HG03280 (cell line): ENCODE measurements at regions not wholly inside any gene's neighbourhood (a gene's known extent, or its start where the extent isn't known, plus 50 kb on each side); places are given as distances from the start of the nearest gene placed in this dataset.

Source experiments
- ATAC-seq: cut with Tn5 transposase; IDR thresholded peaks from one replicate; pipeline ENCODE4 v1.9.1; 2021; ENCODE audit warnings: mild to moderate bottlenecking, moderate library complexity; ENCODE audit not compliant: unreplicated experiment

DNA sequence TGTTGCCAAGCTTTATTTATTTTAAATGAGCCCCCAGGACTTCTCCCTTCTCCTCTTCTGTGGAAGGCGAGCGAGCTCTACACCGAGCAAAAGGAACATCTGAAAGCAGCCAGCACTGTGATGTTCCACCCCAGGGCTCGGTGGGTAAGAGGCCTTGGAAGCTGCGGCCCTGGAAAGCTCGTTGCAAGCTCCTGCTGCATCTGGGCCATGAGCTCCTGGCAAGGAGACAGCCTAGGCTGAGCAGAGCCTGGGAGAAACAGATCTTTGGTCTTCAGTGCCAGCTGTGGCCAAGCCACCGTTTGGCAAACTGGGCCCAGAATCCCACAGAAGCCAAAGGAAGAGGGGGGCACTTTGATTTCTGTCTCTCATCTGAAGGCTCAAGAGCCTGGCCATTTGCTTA lies 114.1 kb downstream of the ENGASE start:
- no peak for ATAC-seq

DNA sequence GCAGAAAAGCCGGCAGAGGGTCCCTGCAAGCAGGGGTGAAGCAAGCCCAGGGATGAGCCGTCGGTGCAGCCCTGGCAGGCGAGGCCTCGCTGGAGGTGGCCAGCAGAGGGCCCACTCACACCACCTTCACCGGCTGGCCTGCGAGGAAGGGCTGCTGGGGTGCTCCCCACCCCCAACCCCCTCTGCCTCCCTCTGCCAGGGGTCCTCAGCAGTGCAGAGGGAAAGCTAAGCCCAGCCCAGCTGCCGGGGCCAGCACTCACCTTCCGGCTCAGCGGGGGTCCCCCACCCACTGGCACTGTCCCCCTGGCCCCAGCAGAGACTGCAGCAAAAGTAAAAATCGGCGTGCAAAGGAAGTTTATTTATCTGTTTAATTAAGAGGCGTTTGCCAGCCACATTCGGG lies 113.4 kb downstream of the ENGASE start:
- no peak for ATAC-seq

DNA sequence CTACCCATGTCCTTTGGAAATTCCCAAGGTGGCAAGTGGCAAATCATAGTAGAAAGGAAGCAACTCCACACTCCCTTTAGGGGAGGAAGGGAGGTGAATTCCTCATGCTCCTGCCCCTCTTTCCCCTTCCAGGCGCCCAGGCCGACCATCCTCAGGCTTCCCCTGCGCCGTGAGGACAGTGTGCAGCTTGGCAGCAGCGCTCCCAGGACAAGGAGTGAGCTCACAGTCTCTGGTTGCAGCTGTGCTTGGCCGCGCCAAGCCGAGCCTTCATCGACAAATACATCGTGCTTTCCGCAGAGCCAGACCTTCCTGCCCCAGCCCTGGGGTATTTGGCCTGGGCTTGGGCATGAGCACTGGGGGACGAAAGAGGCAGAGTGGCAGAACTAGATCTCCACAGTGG lies 112.6 kb downstream of the ENGASE start:
- no peak for ATAC-seq

DNA sequence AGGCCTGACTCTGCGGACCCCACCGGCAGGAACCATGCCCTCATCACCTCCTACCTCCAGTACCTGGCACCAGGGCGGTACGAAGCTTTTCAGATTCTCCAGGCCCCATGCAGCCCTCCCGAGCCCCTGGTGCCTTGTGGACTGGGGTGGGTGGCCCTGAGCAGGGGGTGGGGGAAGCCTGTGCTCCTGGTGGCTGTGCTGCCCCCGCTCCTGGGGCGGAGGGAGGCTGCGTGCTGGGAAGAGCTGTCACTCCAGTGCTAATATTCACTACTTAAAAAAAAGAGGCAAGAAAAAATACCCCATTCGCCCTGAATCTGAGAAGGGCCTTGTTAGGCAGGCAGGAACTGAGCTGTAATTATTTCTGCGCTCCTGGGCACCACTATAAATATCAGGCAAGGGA lies 111.8 kb downstream of the ENGASE start:
- ATAC-seq: no peak

DNA sequence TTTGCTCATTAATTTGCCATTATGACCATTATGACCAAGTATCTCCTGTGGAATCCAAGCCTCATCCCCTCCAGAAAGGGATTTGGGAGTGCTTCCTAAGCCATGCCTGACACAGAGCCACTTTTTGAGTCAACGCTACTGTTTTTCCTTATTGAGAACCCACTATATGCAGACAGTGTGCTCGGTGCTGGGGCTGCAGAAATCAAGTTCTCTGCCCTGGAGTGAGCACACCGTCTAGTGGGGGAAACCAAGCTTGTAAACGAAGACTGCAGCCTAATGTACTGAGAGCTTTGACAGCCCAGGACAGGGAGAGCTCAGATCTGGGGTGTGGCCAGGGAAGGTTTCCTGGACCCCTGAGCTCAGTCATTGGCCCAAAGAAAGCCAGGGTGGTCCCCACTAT lies 111.0 kb downstream of the ENGASE start:
- ATAC-seq: no peak

DNA sequence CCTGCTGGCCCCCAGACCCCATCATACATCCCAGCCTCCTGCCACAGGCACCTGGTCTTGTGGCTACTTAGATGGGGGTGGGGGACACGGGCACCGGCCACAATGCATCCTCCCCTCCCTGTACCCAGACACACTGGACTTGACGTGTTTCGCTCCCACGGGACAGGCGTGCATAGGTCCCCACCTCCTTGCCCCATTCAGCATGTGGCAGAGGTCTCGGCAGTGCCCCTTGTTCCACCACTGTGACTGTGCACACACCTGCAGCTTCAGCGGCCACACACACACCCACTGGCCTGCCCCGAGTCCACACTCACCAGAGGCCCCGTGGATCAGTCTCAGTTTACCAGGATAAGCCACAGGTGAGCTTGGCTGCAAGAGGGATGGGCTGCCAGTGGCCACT lies 109.6 kb downstream of the ENGASE start:
- no peak for ATAC-seq

DNA sequence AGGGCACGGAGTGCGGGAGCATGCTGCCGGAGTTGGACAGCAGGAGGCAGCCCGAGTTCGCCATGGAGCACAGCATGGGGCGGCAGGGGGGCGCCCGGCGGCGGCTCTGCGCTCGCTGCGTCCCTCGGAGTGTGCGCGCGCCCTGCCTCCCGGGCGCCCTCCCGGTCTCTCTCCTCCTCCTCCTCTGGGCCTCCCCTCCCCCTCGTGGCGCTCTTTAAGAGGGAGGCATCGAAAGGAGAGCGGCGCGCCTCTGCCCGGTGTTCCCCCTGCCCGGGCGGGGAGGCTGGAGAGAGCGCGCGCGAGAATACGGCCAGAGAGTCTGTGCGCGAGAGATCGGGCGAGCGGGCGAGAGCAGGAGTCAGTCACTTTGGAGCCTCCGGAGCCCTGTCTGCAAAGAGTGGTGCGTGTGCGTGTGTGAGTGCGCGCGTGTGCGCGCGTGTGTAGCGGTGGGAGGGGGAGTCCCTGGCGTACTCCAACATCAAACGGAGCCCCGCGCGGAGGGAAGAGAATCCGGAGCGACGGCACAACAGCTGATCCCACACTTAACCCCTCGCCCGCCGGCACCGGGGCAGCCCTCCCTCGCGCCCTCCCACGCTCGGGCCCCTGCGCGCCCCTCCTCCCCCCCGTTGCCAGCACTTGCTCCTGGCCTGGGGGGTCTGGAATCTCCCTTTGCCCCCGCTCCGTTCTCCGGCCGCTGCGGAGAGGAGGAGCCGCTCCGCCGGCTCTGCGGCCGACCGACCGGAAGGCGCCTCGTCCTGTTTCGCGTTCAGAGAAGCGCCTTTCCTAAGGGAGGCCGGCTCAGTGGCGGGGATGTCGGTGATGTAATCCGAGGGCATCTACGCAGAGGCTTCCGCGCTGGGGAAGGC lies 108.9 kb downstream of the ENGASE start:
- no peak for ATAC-seq

DNA sequence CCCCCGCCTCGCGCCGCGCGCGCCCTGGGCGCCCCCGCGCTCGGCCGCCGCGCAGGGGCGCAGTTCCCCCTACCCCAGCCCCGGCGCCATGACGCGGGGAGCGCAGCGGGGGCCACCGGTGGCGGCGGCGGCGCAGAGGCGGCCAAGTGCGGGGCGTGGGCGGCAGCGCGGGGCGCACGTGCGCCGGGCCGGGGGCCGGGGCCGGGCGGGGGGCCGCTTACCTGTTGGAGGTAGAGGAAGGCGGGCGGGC lies 108.3 kb downstream of the ENGASE start:
- ATAC-seq: no peak

DNA sequence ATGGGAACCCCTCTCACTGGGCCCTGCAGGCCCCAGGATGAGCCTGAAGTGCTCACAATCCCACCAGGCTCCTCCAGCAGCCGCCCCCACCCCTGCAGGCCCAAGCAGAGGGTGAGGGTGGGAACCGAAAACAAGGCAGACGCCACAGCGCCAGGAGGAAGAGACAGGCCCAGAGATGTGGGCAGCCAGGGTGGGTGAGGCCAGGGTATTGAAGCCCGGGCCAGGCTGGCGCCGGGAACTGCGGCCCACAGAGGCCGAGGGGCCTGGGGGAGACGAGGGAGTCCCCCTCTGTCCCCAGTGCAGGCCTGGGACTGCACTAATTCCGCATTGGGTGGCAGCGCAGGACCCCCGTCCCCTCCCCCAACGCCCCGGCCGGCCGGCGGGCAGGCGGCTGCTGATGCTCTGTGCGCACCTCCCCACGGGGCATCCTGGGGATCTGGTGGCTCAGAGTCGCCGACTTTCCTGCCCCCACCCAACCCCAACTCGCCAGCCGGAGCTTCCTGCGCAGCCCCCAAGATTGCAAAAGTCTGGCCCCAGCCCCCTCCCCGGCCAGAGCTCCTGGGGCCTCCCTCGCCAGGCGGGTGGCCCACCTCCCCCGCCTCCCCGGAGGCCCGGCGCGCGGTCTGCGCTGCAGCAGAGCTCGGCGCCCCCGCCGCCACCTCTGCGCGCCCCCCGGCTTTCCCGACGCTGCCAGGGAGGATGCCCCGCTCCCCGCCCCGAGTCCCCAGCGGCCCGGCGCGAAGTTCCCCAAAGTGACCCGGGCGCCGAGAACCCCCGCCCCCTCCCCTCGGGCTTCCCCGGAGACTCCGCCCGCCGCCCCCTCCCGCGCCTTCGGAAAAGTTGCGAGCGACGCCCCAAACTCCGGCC lies 107.8 kb downstream of the ENGASE start:
- no peak for ATAC-seq

DNA sequence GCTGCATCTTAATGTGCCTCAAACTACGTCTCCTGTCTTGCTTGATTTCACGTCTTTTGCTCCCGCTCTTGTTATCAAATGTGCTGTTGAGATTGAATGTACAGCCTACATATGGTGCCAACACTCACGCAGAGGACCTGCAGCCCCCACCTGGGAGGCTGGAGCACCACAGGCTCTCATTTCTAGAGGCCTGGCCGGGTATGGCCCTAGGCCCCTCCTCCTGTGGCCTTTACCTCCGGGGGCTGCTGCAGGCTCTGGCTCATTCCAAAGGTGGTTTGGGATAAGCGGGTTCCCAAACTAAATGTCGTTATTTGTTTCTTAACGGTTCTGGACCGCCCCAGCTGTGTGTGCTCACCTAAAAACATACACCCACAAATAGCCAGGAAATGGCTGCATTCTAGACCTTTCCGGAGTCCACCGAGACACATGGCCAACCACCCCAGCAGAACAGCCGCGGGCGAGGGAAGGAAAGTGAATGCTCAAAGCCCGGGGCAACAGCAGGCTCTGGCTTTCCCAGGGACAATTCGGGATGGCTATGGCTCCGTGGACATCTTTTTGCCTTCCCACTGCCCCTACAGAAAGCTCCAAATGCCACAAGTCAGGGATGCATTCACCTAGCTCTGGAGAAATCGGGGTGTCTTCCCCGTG lies 105.9 kb downstream of the ENGASE start:
- no peak for ATAC-seq

DNA sequence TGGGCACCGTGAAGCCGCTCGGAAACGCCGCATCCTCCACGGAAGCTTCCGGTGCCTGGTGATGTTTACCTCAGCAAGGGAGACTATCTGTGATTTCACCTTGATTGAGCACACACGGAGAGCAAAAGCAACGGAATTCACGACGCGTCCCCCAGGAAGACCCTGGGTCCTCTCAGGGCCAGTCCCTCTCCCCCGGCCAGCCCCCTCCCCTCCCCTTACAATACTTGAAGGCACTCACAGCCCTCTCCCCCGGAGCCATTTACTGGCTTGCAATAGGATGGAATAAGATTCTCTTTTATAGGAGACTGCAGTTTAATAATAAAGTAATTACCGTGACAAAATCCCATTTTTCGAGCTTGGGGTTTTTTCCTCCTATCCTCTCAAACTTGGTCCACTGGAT lies 104.7 kb downstream of the ENGASE start:
- no peak for ATAC-seq

DNA sequence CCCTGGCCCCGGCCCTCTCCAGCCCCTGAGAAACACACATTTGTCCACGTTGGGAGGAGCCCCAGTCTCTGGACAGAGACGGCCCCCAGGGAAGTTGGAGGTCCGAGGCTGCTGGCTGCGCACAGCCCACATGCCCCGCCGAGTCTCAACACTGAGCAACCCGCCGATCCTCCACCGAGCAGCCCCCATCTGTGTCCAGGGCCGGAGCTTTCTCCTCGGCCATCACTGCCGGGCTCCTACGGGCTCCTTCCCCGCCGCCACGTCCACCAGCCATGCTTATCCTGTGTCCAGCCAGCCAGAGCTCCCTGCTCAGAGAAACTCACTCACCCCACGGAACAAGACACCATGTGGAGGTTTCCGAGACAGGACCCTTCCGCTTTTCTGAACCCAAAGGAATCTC lies 103.3 kb downstream of the ENGASE start:
- ATAC-seq: no peak

DNA sequence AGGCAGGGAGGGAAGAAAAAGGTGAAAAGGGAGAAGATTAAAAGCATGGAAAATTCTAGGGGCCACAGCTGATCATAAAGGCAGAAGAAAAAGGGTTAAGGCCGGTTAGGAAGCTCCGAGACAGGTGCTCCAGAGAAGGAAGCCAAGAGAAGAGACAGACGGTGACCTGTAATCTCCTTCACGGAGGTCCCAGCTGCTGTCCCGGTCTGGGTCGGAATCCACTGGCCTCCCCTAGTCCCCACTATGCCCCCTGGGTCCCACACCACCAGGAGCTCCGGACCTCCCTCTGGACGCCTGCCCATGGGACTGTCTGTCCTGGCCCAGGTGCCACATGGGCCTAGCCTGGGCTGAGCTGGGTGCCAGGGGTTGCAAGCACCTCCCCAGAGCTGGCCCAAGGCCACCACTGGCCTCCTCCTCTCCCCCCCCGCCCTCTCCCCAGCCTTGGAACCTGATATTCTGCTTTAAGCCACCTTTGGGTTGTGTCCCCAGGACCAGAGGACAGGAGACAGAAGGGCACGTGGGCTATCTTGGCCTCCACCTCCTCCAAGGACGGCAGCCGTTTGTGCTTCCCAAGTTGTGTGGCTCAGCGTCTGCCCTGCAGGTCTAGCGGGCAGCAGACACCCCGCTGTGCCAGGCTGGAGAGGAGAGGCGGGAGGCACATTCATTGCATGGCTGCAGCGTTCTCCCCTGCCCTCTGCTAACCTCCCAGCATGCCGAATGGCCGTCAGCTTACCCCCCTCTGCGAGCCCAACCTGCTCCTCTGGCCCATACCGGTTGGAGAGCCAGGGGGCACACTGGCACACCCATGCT lies 102.4 kb downstream of the ENGASE start:
- ATAC-seq: no peak

DNA sequence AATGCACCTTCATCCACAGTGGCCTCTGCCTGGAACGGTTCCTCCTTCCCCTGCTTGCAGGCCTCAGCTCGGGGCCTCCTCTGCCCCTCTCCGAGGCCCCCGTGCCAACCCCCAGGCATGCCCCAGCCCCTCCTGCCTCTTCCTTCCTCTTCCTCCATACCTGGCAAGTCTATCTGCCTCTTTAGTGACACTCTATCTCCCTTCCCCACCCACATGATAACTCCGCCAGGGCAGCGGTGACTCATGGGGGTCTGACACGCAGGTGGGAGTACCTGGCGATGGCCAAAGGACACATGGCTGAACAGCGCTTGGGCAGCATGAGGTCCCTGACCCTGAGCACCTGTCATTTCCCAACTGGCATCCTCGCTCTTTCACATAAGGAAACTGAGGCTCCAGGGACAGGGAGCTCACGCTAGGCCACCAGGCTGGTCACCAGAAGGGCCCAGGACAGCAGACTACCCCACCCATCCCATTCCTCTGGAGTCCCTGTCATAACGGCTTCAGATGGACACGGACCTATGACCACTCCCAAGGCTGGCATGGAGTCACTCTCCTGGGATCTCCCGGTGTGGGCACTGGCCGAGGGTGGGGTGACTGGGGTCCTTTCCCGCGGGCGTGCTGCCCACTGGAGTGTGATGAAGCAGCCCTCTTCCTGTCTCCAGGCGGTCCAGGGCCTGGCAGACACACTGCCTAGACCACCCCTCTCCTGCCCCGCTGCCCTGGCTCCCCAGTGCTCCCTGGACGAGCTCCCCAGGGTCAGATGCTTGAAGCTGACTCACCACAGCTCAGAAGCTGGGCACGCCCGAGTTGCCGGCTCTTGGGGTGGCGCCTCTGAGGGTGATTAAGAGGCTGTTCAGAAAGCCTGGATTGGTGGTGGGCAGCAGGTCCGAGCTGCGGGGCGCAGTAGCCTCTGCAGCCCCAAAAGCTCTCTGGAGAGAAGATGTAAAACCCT lies 100.6 kb downstream of the ENGASE start:
- no peak for ATAC-seq

DNA sequence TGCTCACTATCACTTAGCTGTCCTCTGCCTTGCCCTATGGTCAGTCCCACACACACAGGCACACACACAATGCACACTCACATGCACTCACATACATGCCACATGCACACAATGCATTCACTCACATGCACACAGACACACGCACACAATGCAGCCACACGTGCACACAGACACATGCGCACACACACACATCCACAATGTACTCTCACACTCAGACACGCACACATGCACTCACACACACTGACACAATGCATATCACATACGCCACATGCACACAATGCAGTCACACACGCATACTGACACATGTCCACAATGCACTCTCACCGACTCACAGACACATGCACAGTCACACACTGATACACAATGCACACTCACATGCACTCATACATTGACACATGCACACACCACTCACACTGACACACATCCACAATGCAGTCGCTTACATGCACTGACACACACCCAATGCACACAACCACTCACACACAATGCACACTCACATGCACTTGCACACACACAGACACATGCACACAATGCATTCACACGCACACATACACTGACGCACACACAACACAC lies 99.7 kb downstream of the ENGASE start:
- ATAC-seq: no peak

DNA sequence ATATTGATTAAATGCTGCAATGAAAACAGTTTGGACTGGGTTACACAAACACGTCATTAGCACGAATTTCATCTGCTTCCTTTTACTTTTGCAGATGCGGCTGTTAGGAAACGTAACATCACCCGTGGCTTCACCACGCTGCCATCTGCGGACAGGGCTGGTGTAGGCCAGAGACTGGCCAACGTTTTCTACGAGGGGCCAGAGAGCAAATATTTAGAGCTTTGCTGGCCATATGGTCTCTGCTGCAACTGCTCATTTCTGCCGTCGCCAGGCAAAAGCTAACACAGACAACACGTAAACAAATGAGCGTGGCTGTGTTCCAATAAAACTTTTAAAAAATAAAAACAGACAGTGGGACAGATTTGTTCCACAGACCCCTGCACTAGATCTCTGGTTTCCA lies 96.6 kb downstream of the ENGASE start:
- no peak for ATAC-seq

DNA sequence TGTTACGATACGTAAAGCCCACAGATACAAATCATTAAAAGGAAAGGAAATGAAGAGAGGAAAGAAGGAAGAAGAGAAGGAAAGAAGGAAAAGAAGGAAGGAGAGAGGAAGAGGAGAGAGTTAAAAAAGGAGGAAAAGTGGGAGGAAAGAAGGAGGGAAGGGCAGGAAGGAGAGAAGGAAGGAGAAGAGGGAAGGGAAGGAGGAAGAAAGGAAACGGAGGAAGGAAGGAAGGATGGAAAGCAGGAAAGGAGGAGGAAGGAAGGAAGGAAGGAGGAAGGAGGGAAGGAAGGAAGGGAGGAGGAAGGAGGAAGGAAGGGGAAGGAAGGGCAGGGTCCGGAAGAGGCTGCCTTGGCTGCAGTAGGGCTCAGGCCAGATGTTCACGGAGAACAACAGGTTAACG lies 95.2 kb downstream of the ENGASE start:
- ATAC-seq: no peak

DNA sequence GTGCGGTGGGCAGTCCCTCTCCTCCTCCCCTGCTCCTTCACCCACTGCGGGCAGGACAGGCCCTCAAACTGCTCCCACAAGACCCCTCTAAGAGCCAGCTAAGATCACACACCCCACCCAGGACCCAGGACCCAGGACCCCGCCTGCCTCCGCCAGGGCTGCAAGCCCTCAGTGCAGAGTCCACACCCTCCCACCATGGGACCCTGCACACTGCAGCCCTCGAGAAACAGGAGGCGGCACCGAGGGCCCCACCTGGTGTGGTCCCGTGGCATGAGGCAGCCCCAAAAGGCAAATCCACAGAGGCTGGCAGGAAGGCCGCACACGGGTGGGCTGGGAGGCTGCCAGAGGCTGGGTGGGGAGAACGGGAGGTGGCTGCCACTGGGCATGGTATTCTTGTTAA lies 94.7 kb downstream of the ENGASE start:
- ATAC-seq: no peak

DNA sequence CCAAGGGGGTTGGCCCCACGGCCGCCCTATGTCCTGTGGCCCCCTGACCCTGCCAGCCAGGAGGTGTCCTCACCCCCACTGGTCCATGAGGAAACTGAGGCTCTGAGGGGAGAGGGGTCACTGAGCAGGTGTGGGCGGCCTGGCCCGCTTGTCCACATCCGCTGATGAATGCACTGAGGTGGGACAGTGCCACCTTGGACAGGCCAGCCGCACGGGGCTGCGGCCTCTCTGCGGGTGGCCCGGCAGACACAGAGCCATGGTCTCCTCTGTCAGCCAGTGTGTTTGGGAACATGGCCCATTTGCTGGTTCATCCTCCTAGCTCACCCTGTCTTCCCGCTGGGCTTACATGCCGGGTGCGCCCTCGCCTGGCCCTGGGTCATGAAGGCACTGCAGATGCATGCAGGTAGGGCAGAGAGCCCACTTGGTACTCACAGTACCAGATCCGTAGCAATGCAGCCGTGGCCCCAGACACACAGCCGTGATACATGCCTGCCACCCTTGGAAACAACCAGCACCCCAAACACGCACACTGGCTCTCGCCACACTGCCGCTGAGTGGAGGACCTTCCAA lies 93.9 kb downstream of the ENGASE start:
- no peak for ATAC-seq
